ENCODE measurements at regions not wholly inside any gene's neighbourhood (a gene's known extent, or its start where the extent isn't known, plus 50 kb on each side); places are given as distances from the start of the nearest gene placed in this dataset.

GRCh38 chr13:31681133-31681532 lies 58.2 kb upstream of the RXFP2 start:
- intact Hi-C loops (cut with DNase I): no loop called here
- H3K27me3 ChIP-seq: no peaks in the 10 kb centered on the region
- H3K4me1 ChIP-seq: no peaks in the 10 kb centered on the region
- TF ChIP-seq CTCF (IDR thresholded peaks at IDR 0.05): no peak
- FAIRE-seq: no peak
- WGBS, 2 donors: 62 to 63% methylated on average over 2 of the region's 2 CpGs
- no peaks in the 10 kb centered on the region for H3K36me3 ChIP-seq
- no peaks in the 10 kb centered on the region for H3K9me3 ChIP-seq
- no peak for DNase-seq
- no peak overlapping the region for H3K27ac ChIP-seq
- no peak overlapping the region for H3K4me3 ChIP-seq
- ATAC-seq: no peak

- Histone ChIP-seq H3K36me3 (no peaks in the 10 kb centered on the region), H3K4me1 (no peaks in the 10 kb centered on the region), H3K9me3 (no peaks in the 10 kb centered on the region), H3K27ac (no peak overlapping the region), H3K4me3 (no peak overlapping the region), H3K27me3 (no peaks in the 10 kb centered on the region)
- DNase-seq (no peak), ATAC-seq (no peak), FAIRE-seq (no peak)
- no peak for TF ChIP-seq CTCF (IDR thresholded peaks at IDR 0.05)
- intact Hi-C loops (cut with DNase I): no loop called here
- 43 to 52% methylated on average over 2 of the region's 2 CpGs for WGBS, 2 donors
These were observed 54.9 kb upstream of the RXFP2 start for GRCh38 chr13:31684466-31684865.

GRCh38 chr13:31686670-31687425 lies 52.5 kb upstream of the RXFP2 start:
- Histone ChIP-seq H3K27ac (no peak overlapping the region), H3K9me3 (no peaks in the 10 kb centered on the region), H3K4me1 (no peaks in the 10 kb centered on the region), H3K36me3 (no peaks in the 10 kb centered on the region), H3K27me3 (no peaks in the 10 kb centered on the region), H3K4me3 (no peak overlapping the region)
- intact Hi-C loops (cut with DNase I): no loop called here
- FAIRE-seq (no peak), DNase-seq (no peak), ATAC-seq (no peak)
- 59 to 69% methylated on average over 4 of the region's 4 CpGs for WGBS, 2 donors
- no peak for TF ChIP-seq CTCF (IDR thresholded peaks at IDR 0.05)

Data from pancreas (tissue), 10 donors.